Loucy (cell line): ENCODE measurements at regions not wholly inside any gene's neighbourhood (a gene's known extent, or its start where the extent isn't known, plus 50 kb on each side); places are given as distances from the start of the nearest gene placed in this dataset.

Experiments
- H2AFZ ChIP-seq: fragments of 200-600 bp; sonication (generic); 2 replicates; pipeline ENCODE4 v1.6.0; 2016; ENCODE audit warnings: antibody characterized with exemption, mild to moderate bottlenecking, low read length, moderate library complexity
- H3F3A ChIP-seq: fragments of 200-600 bp; 2 replicates; pipeline ENCODE4 v1.6.0; 2016; ENCODE audit warnings: antibody characterized with exemption, low read depth, mild to moderate bottlenecking
- H3K27me3 ChIP-seq: fragments of 200-600 bp; sonication (generic); 2 replicates; pipeline ENCODE4 v1.6.1; 2014; ENCODE audit warnings: low read length, mild to moderate bottlenecking; ENCODE audit not compliant: insufficient read depth, poor library complexity, severe bottlenecking
- H3K36me3 ChIP-seq: fragments of 200-600 bp; sonication (generic); 2 replicates; pipeline ENCODE4 v1.6.1; 2016; ENCODE audit warnings: low read length; ENCODE audit not compliant: insufficient read depth
- H3K4me1 ChIP-seq: fragments of 200-600 bp; sonication (generic); 2 replicates; pipeline ENCODE4 v1.5.1; 2014; ENCODE audit warnings: low read length, mild to moderate bottlenecking; ENCODE audit not compliant: insufficient read depth, poor library complexity, severe bottlenecking
- H3K4me2 ChIP-seq: fragments of 200-600 bp; sonication (generic); 2 replicates; pipeline ENCODE4 v1.6.0; 2014; ENCODE audit warnings: antibody characterized with exemption, low read length, low read depth, mild to moderate bottlenecking; ENCODE audit not compliant: poor library complexity, severe bottlenecking
- H3K4me3 ChIP-seq: fragments of 200-600 bp; sonication (generic); 2 replicates; pipeline ENCODE4 v1.5.1; 2014; ENCODE audit warnings: low read length, mild to moderate bottlenecking, mixed read lengths; ENCODE audit not compliant: poor library complexity, severe bottlenecking
- H3K79me2 ChIP-seq: fragments of 200-600 bp; sonication (generic); 2 replicates; pipeline ENCODE4 v1.6.1; 2014; ENCODE audit warnings: low read length; ENCODE audit not compliant: insufficient read depth
- H3K9ac ChIP-seq: fragments of 200-600 bp; sonication (generic); 2 replicates; pipeline ENCODE4 v1.6.0; 2014; ENCODE audit warnings: mild to moderate bottlenecking, low read depth, low read length, moderate library complexity; ENCODE audit not compliant: poor library complexity, severe bottlenecking
- H3K9me2 ChIP-seq: fragments of 200-600 bp; sonication (generic); replicated peaks from 2 replicates; pipeline ENCODE4 v1.6.1; 2016; ENCODE audit warnings: low read depth, low read length, mixed read lengths
- H3K9me3 ChIP-seq: fragments of 200-600 bp; sonication (generic); 2 replicates; pipeline ENCODE4 v1.6.1; 2014; ENCODE audit warnings: mild to moderate bottlenecking, antibody characterized with exemption, low read length, low read depth; ENCODE audit not compliant: insufficient read depth
- H4K20me1 ChIP-seq: fragments of 200-600 bp; sonication (generic); 2 replicates; pipeline ENCODE4 v1.6.0; 2014; ENCODE audit warnings: antibody characterized with exemption, low read length, mild to moderate bottlenecking; ENCODE audit not compliant: insufficient read depth, poor library complexity, severe bottlenecking
- EZH2phosphoT487 ChIP-seq: fragments of 200-600 bp; IDR thresholded peaks from 2 replicates; pipeline ENCODE4 v1.6.1; 2018; ENCODE audit warnings: antibody characterized with exemption, mild to moderate bottlenecking, moderate library complexity, borderline replicate concordance
- TF ChIP-seq, protein P1 (sequence below): fragments of 200-600 bp; sonication (generic); conservative IDR thresholded peaks from 2 replicates; pipeline ENCODE4 v1.5.1; 2014; ENCODE audit warnings: mild to moderate bottlenecking, antibody characterized with exemption, low read length

DNA sequence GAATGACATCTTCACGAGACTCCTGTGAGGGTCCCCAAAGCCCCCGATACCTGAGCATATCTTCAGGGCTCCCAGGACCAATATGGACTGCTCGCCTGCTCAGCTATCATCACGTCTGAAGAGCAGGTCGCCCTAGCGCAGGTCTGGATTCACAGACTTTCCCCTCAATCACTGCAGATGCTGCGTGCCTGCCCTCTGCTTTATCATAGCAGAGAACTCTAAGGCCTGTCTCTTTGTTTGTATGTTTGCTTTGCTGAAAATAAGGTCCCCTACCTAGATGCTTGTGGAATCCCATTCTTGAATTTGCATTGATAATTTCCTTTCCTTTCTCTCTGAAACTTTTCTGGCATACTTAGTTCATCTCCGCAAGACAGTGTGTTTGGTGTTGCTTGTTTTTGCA is 140.3 kb upstream of the NSMCE3 start:
- H3K36me3 ChIP-seq = no peaks in the 10 kb centered on the region
- no peaks in the 10 kb centered on the region for H3K9me3 ChIP-seq
- no peak overlapping the region for H3K4me2 ChIP-seq
- H3K79me2 ChIP-seq = no peaks in the 10 kb centered on the region
- no peaks in the 10 kb centered on the region for H4K20me1 ChIP-seq
- TF ChIP-seq, protein P1, sequence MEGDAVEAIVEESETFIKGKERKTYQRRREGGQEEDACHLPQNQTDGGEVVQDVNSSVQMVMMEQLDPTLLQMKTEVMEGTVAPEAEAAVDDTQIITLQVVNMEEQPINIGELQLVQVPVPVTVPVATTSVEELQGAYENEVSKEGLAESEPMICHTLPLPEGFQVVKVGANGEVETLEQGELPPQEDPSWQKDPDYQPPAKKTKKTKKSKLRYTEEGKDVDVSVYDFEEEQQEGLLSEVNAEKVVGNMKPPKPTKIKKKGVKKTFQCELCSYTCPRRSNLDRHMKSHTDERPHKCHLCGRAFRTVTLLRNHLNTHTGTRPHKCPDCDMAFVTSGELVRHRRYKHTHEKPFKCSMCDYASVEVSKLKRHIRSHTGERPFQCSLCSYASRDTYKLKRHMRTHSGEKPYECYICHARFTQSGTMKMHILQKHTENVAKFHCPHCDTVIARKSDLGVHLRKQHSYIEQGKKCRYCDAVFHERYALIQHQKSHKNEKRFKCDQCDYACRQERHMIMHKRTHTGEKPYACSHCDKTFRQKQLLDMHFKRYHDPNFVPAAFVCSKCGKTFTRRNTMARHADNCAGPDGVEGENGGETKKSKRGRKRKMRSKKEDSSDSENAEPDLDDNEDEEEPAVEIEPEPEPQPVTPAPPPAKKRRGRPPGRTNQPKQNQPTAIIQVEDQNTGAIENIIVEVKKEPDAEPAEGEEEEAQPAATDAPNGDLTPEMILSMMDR = no peak
- no peak for TF ChIP-seq EZH2phosphoT487
- H3K9ac ChIP-seq = no peak overlapping the region
- no peak overlapping the region for H2AFZ ChIP-seq
- H3K27me3 ChIP-seq = no peaks in the 10 kb centered on the region
- H3K4me3 ChIP-seq = no peak overlapping the region
- H3F3A ChIP-seq = no peaks in the 10 kb centered on the region
- H3K4me1 ChIP-seq = no peaks in the 10 kb centered on the region
- H3K9me2 ChIP-seq = no peaks in the 10 kb centered on the region

DNA sequence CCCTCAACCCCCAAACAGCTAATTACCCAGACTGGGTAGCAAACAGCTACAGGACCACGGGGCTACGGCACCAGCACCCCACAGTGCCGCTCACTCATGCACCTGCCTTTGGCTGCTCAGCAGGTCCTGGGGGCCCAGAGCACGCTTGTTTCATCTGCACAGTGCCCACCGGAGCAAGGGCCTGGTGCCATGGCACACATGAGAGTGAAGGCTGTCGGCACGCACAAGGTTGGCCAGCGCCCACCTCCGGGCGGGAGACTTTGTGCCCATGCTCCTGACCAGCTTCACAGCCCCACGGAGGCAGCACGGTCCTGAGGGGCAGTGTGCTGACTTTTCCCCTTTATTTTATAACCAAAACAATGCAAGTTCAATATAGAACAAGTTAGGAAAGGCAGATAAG is 135.9 kb upstream of the NSMCE3 start:
- H3K36me3 ChIP-seq = no peaks in the 10 kb centered on the region
- H3K9me3 ChIP-seq = no peaks in the 10 kb centered on the region
- H2AFZ ChIP-seq = no peak overlapping the region
- no peak overlapping the region for H3K4me2 ChIP-seq
- H3K9ac ChIP-seq = no peak overlapping the region
- no peak overlapping the region for H3K4me3 ChIP-seq
- no peaks in the 10 kb centered on the region for H3K4me1 ChIP-seq
- no peaks in the 10 kb centered on the region for H3K27me3 ChIP-seq
- H3F3A ChIP-seq = no peaks in the 10 kb centered on the region
- H3K79me2 ChIP-seq = no peaks in the 10 kb centered on the region
- H4K20me1 ChIP-seq = no peaks in the 10 kb centered on the region
- TF ChIP-seq, protein P1 = no peak
- no peak for TF ChIP-seq EZH2phosphoT487
- H3K9me2 ChIP-seq = no peaks in the 10 kb centered on the region

DNA sequence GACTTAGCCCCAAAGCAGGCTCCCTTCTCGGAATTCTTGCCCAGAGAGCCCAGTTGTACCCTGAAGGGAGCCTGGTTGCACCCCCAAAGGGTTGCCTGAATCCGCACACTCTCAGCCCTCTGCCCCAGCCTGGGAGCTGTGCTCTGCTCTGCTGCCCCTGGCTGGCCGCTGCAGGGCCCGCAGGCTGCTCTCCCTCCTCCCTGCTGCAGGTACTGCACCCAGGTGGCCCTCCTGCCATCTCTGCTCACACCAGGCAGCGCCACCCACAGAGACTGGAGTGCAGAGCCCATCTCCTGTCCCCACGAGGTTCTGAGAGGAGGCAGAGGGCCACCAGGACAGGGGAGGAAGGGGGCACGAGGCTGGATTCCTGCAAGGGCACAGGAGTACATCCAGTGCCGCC is 134.2 kb upstream of the NSMCE3 start:
- no peaks in the 10 kb centered on the region for H3K4me1 ChIP-seq
- H3K9me2 ChIP-seq = no peaks in the 10 kb centered on the region
- H3K4me2 ChIP-seq = no peak overlapping the region
- H3K27me3 ChIP-seq = no peaks in the 10 kb centered on the region
- no peak overlapping the region for H3K4me3 ChIP-seq
- TF ChIP-seq EZH2phosphoT487 = no peak
- TF ChIP-seq, protein P1 = no peak
- no peaks in the 10 kb centered on the region for H3K36me3 ChIP-seq
- H3K79me2 ChIP-seq = no peaks in the 10 kb centered on the region
- no peaks in the 10 kb centered on the region for H3F3A ChIP-seq
- H4K20me1 ChIP-seq = no peaks in the 10 kb centered on the region
- no peak overlapping the region for H3K9ac ChIP-seq
- no peak overlapping the region for H2AFZ ChIP-seq
- H3K9me3 ChIP-seq = no peaks in the 10 kb centered on the region
